Lung microvascular endothelial cell (primary cell): ENCODE measurements at regions not wholly inside any gene's neighbourhood (a gene's known extent, or its start where the extent isn't known, plus 50 kb on each side); places are given as distances from the start of the nearest gene placed in this dataset.
"Not testable (repeated sequence)": the region's sequence is repeated elsewhere in the genome, so short reads cannot be mapped to it uniquely, and the experiment has no call there.

ENCODE experiments used
- DNase-seq, 2 donors: peaks; one replicate each; pipeline versions ENCODE4 v3.0.0 to v3.0.0-alpha.2; 2010; ENCODE audit warnings: low read depth in 2 of 2

- no peak for DNase-seq
Observed at GRCh38 chr11:93032580-93032979, 63.1 kb downstream of the MTNR1B start.

GRCh38 chr11:93033093-93033492 lies 63.6 kb downstream of the MTNR1B start:
- DNase-seq = no peak

GRCh38 chr11:93034031-93034722 lies 64.7 kb downstream of the MTNR1B start:
- no peak for DNase-seq

GRCh38 chr11:93034723-93035039 lies 65.2 kb downstream of the MTNR1B start:
- no peak for DNase-seq

- no peak for DNase-seq
Observed at GRCh38 chr11:93038521-93038920, 69.1 kb downstream of the MTNR1B start.

- no peak for DNase-seq
Observed at GRCh38 chr11:93039531-93040240, 70.2 kb downstream of the MTNR1B start.

- no peak for DNase-seq
Observed at GRCh38 chr11:93041682-93042081, 72.2 kb downstream of the MTNR1B start.

- not testable (repeated sequence) for DNase-seq
Observed at GRCh38 chr11:93043186-93043585, 73.7 kb downstream of the MTNR1B start.

- DNase-seq = no peak
Observed at GRCh38 chr11:93049740-93050139, 80.3 kb downstream of the MTNR1B start.

- no peak for DNase-seq
Observed at GRCh38 chr11:93051186-93051585, 81.7 kb downstream of the MTNR1B start.

- no peak for DNase-seq
Observed at GRCh38 chr11:93053864-93054263, 84.4 kb downstream of the MTNR1B start.

- no peak for DNase-seq
Observed at GRCh38 chr11:93054279-93054678, 84.8 kb downstream of the MTNR1B start.

- DNase-seq = peak; percentile 51 to 92
Observed at GRCh38 chr11:93054881-93055280, 85.4 kb downstream of the MTNR1B start.

GRCh38 chr11:93059117-93059957 lies 89.9 kb downstream of the MTNR1B start:
- peak in 1 of 2 donors; percentile 17 for DNase-seq

- DNase-seq = peak in 1 of 2 donors; percentile 3
Observed at GRCh38 chr11:93063086-93063485, 93.6 kb downstream of the MTNR1B start.

- peak in 1 of 2 donors; percentile 11 for DNase-seq
Observed at GRCh38 chr11:93065074-93065674, 95.7 kb downstream of the MTNR1B start.

GRCh38 chr11:93067881-93068390 lies 98.5 kb downstream of the MTNR1B start:
- DNase-seq = no peak

- no peak for DNase-seq
Observed at GRCh38 chr11:93072229-93072914, 102.9 kb downstream of the MTNR1B start.

GRCh38 chr11:93073026-93073425 lies 103.6 kb downstream of the MTNR1B start:
- no peak for DNase-seq

- DNase-seq = peak in 1 of 2 donors; percentile 20
Observed at GRCh38 chr11:93073508-93074280, 104.2 kb downstream of the MTNR1B start.
